Fibroblast of the conjunctiva (primary cell): ENCODE measurements at regions not wholly inside any gene's neighbourhood (a gene's known extent, or its start where the extent isn't known, plus 50 kb on each side); places are given as distances from the start of the nearest gene placed in this dataset.
"Not testable (repeated sequence)": the region's sequence is repeated elsewhere in the genome, so short reads cannot be mapped to it uniquely, and the experiment has no call there.

Experiments used
- DNase-seq: peaks from one replicate; pipeline ENCODE4 v3.0.0-alpha.2; 2010; ENCODE audit warnings: low read depth

- no peak for DNase-seq
These were observed 61.5 kb downstream of the PRDM13 start for GRCh38 chr6:99668036-99668705.

DNA sequence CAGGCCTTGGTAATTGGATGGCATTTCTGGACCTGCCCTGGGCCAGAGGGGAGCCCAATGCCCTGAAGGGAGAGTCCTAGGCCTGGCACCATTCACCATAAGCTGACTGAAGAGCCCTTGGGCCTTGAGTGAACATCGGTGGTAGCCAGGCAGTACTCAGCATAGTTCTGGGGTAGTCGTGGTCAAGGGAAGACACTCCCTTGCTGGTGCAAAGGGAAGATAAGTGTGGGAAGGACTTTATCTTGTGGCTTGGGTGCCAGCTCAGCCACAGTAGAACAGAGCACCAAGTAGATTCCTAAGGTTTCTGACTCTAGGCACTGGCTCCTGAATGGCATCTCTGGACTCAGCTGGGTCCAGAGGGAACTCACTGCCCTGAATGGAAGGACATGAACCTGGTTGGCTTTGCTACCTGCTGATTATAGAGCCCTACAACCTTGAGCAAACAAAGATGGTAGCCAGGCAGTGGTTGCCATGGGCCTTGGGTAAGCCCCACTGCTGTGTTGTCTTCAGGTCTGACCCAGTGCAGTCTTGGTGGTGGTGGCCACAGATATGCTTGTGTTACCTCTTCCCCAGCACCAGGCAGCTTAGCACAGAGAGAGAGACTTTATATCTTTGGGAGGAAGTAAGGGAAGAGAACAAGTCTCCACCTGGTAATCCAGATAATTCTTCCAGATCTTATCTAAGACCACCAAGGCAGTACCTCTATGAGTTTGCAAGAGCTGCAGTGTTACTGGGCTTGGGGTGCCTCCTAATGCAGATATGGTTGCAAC, 83.5 kb downstream of the PRDM13 start:
- no peak for DNase-seq

DNA sequence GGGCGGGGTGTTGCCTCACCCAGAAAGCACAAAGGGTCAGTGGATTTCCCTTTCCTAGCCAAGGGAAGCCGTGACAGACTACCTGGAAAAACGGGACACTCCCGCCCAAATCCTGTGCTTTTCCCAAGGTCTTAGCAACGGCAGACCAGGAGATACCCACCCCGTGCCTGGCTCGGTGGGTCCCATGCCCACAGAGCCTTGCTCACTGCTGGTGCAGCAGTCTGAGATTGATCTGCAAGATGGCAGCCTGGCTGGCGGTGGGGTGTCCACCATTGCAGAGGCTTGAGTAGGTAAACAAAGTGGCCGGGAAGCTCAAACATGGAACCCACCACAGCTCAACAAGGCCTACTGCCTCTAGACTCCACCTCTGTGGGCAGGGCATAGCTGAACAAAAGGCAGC, 95.7 kb downstream of the PRDM13 start:
- not testable (repeated sequence) for DNase-seq

GRCh38 chr6:99709062-99709461, 102.4 kb downstream of the PRDM13 start:
- no peak for DNase-seq

GRCh38 chr6:99711302-99711701, 104.7 kb downstream of the PRDM13 start:
- DNase-seq: no peak

- no peak for DNase-seq
These were observed 105.3 kb downstream of the PRDM13 start for GRCh38 chr6:99711925-99712324.

DNA sequence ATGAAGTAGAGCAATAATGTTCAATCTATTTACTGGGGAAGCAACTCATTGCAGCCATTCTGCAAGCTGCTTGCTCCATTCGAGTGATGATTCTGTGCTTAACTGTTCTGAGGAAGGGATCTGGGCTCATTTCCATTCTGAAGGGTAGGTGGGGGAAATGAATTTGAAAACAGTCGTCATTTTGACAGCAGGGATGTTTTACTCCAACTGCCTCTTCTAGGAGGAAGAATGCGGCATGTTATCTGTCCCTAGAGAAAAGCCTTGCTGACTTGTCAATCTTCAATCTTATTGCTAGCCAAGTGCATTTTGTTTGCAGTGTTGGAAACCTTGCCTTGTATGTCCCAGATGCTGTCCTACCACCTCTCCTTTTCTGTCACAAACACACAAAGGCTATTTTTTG, 105.9 kb downstream of the PRDM13 start:
- DNase-seq: no peak

- DNase-seq: not testable (repeated sequence)
These were observed 115.4 kb downstream of the PRDM13 start for GRCh38 chr6:99722043-99722442.

GRCh38 chr6:99730237-99730636, 123.6 kb downstream of the PRDM13 start:
- DNase-seq: not testable (repeated sequence)

- no peak for DNase-seq
These were observed 129.7 kb downstream of the PRDM13 start for GRCh38 chr6:99736302-99736701.

- no peak for DNase-seq
These were observed 132.9 kb downstream of the PRDM13 start for GRCh38 chr6:99739526-99739925.

- DNase-seq: no peak
These were observed 134.5 kb downstream of the PRDM13 start for GRCh38 chr6:99741092-99741491.

DNA sequence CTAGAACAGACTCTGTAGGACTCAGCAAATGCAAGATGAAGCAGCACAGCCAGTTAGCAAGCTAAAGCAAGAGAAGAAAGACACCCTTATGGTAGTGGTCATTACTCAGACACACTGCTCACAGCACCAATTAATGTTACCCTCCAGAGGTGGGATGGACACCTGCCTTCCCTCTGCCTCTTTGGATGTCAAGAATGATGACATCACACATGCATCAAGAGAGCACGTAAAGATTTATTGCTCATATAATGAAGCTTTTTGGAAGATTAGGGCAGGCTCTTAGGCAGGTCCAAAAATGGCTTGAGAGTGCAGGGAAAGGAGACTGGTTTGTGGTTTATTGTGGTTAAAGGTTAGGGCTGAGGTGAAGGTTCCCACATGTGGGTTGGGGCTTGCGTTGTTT, 137.0 kb downstream of the PRDM13 start:
- DNase-seq: no peak

DNA sequence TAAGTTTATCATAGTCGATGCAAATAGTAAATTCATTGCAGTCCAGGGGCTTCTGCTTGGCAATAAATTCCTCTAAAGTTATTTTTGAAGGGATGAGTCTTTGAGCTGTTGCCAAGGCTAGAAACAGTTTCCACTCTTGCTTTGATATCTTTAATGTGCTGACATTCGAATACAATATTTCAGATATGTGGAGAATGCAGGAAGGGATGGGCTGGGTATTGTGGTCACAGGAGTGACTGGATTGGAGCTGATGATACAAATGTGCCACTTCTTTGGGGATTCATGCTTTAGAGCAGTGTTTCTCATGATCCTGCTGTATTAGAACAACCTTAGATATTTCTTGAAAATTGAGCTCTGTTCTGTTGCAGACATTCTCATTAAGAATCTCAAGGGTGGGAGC, 139.0 kb downstream of the PRDM13 start:
- DNase-seq: no peak

DNA sequence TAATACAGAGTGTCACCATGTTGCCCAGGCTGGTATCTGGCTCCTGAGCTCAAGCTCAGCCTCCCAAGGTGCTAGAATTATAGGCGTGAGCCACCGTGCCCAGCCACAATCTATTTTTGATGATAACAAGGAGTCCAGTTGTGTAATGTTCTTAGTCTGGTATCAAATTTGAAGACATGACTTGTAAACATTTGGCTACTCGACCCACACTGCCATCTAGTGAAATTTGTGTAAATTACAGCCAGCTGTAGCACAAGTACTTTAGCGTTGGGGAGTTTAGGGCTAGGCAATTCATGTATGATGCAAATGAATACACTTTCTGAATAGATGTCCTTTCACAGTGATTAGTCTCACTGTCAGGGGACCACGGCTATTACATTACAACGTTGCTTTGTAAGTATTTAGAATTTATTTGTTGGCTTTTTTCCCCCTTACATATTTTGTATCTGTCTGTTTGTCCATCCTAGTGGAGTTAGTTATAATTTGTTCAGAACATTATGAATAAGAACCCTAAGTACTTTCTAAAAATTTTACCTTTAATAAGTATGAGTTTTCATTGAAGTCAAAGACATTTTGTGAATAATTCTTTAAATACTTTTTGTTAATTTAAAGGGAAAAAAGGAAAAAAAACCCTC, 139.7 kb downstream of the PRDM13 start:
- DNase-seq: peak; percentile 64

- no peak for DNase-seq
These were observed 155.1 kb downstream of the PRDM13 start for GRCh38 chr6:99761711-99762110.

- no peak for DNase-seq
These were observed 161.5 kb downstream of the PRDM13 start for GRCh38 chr6:99768166-99768565.

DNA sequence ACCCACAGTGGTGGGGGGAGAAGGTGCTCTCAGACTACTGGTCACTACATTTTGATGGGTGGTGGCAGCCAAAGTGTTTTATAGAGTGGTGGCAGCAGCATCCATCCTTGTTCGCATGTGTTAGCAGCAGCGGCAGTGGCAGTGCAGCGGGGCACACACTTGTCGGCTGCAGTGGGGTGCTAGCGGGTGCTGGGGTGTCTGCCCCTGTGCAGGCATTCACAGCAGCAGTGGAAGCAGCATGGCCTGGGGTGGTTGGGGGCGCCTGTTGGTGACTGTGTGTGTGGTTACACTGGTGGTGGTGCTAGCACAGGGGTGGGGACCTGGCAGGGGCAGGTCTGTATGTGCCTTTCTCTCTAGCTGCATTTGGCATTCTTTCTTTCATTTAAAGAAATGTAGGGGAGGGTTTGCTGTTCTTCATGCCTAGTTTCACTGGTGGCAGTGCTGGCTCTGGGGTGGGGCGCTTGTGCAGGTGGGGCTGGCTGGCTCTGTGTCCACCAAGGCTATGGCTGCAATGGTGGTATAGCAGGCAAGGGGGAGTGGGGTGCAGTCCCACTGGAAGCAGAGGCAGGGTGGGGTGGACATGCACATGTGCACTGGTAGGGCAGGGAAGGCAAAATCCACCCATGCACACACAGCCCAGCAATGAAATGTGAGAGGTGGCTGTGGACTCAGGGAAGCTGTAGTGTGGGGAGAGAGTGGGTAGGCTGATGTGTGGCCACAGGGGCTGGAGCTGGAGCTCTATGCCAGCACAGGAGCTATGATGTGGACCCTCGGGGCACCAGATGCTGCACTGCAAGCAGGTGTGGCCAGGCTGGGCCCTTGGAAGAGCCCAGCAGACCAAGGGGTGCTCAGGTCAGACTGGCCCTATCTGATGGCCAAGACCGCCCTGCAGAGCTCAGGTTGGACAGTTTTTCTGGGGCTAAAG, 173.3 kb downstream of the PRDM13 start:
- no peak for DNase-seq

GRCh38 chr6:99780556-99780885, 173.9 kb downstream of the PRDM13 start:
- no peak for DNase-seq

- no peak for DNase-seq
These were observed 183.1 kb downstream of the PRDM13 start for GRCh38 chr6:99789767-99790166.

DNA sequence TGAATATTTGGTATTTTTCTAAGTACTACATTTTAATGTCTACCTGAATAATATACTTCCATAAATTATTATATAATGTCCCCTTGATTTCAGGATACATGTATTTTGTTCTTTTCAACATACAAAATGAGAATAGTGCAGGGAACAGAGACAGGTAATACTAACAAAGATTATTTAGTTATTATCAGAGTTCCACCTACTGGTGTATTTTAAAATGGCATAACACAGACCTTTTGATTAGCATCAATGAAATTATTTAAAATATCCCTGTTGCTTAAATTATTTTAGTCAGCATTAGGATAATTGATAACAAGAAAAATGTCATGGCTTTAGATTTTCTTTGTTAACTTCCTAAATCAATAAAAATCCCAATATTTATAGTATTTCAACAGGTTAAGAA, 184.0 kb downstream of the PRDM13 start:
- DNase-seq: no peak

DNA sequence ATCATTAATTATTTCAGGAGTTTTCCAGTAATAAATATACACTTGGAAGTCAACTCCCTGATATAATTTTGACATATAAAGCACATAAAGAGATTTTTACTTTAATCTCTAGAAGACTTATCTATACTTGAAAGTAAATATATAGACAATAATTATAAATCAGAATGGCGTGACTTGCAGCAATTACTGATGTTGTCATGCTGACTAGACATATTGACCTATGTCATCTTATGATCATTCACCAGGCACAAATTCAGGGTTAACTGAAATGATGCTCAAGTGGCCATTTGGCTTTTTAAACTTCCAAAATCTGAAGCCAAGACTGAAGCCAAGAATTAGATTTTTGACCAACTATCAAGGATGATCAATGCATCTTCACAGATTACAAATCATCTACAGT, 192.2 kb downstream of the MCHR2 start:
- no peak for DNase-seq
